ENCODE measurements at regions not wholly inside any gene's neighbourhood (a gene's known extent, or its start where the extent isn't known, plus 50 kb on each side); places are given as distances from the start of the nearest gene placed in this dataset.

GRCh38 chr15:70159001-70159712 lies 61.4 kb upstream of the TLE3 start:
- CTCF ChIA-PET, result no interaction called here
- no peak overlapping the region for H3K9ac ChIP-seq (ENCODE audit: low read length)
- H3K4me3 ChIP-seq (replicated peaks in 1 of 2; ENCODE audit: low read depth in 1 of 2, low read length in 2 of 2), result no peak overlapping the region
- H2AFZ ChIP-seq (ENCODE audit: low read depth, low read length, poor library complexity, severe bottlenecking), result no peak overlapping the region
- ATAC-seq (no peak), DNase-seq (ENCODE audit: low read depth, low spot score) (no peak)
- RAD21 ChIA-PET (ENCODE audit: low non-redundant PET in 1 of 2, low total read pairs in 2 of 2, uncharacterized antibody in 2 of 2, unreplicated experiment in 2 of 2), result interaction anchor here in 1 of 2 experiments (0.6 kb wide), 1 partner anchor 24 kb away, joined by 3 read pairs; no protein-coding TSS in a partner anchor
- H3K4me1 ChIP-seq (ENCODE audit: control insufficient read depth in 1 of 2, insufficient read depth in 2 of 2, low read length in 2 of 2), result peaks cover 0 to 3% of the 10 kb centered on the region in 2 experiments; a peak in 1 of 4 replicates
- no peaks in the 10 kb centered on the region for H3K9me2 ChIP-seq (ENCODE audit: insufficient read depth)
- H3K36me3 ChIP-seq (ENCODE audit: control insufficient read depth in 1 of 2, insufficient read depth in 2 of 2, low read length in 2 of 2), result no peaks in the 10 kb centered on the region
- TF ChIP-seq ZFX (IDR thresholded peaks at IDR 0.05) (no peak), TCF7L2 (IDR thresholded peaks at IDR 0.05; ENCODE audit: borderline replicate concordance, extremely low read depth, insufficient read depth, insufficient read length) (no peak), EGR1 (IDR thresholded peaks at IDR 0.05; ENCODE audit: low read depth) (no peak), POLR2A (IDR thresholded peaks at IDR 0.05; ENCODE audit: borderline replicate concordance, extremely low read depth, insufficient read depth, insufficient read length) (no peak), JUND (IDR thresholded peaks at IDR 0.05) (no peak), EZH2 (IDR thresholded peaks at IDR 0.05) (no peak), ELF1 (IDR thresholded peaks at IDR 0.05; ENCODE audit: borderline replicate concordance, low read depth) (no peak), CBX3 (IDR thresholded peaks at IDR 0.05; ENCODE audit: low read depth) (no peak), SIN3A (IDR thresholded peaks at IDR 0.05; ENCODE audit: low read depth) (no peak), REST (IDR thresholded peaks at IDR 0.05; ENCODE audit: low read depth) (no peak), YY1 (IDR thresholded peaks at IDR 0.05; ENCODE audit: extremely low read depth, insufficient replicate concordance, low read depth, low read length) (no peak), FOSL1 (IDR thresholded peaks at IDR 0.05; ENCODE audit: low read depth) (no peak), ZNF274 (IDR thresholded peaks at IDR 0.05; ENCODE audit: low read depth, low read length) (no peak), MAX (IDR thresholded peaks at IDR 0.05) (no peak), ATF3 (IDR thresholded peaks at IDR 0.05) (no peak)
- no peaks in the 10 kb centered on the region for H3K27me3 ChIP-seq (ENCODE audit: insufficient read depth, low read length)
- no peaks in the 10 kb centered on the region for H4K20me1 ChIP-seq (ENCODE audit: insufficient read depth)
- no peak overlapping the region for H3K4me2 ChIP-seq (ENCODE audit: low read length)
- no peak overlapping the region for H3K27ac ChIP-seq (ENCODE audit: low read depth, low read length)
- intact Hi-C loops (cut with micrococcal nuclease), result no loop called here
- POLR2A ChIA-PET, result no interaction called here
- no TSS peak for BruUV-seq (replicated peaks)
- H3K79me2 ChIP-seq (ENCODE audit: insufficient read depth, low read length), result no peaks in the 10 kb centered on the region
- H3K9me3 ChIP-seq (ENCODE audit: control insufficient read depth in 1 of 2, insufficient read depth in 1 of 2, low read depth in 1 of 2, low read length in 2 of 2), result no peaks in the 10 kb centered on the region; a peak in 1 of 4 replicates
